Common myeloid progenitor, CD34-positive (primary cell): ENCODE measurements at regions not wholly inside any gene's neighbourhood (a gene's known extent, or its start where the extent isn't known, plus 50 kb on each side); places are given as distances from the start of the nearest gene placed in this dataset.

ENCODE experiments used
- CTCF ChIA-PET: fragments of 350-600 bp; sonication (Branson Sonifier 250); formaldehyde crosslinking; loops from one replicate; lab custom pipeline; 2021; ENCODE audit warnings: antibody characterized with exemption; lab: Charles Lee
- POLR2A ChIA-PET: fragments of 350-600 bp; sonication (Branson Sonifier 250); formaldehyde crosslinking; loops from one replicate; lab custom pipeline; 2021; ENCODE audit warnings: antibody characterized with exemption; lab: Charles Lee
- DNase-seq, 3 donors: peaks; one replicate each; pipeline versions ENCODE4 v3.0.0 to v3.0.0-alpha.2; 2013
- H3K27ac ChIP-seq, 2 experiments: 1 replicate in 1 of 2; 2 replicates in 1 of 2; pipeline ENCODE4 v1.7.0; 2013; ENCODE audit warnings: inconsistent platforms in 2 of 2, low read length in 2 of 2, mild to moderate bottlenecking in 2 of 2, low read depth in 1 of 2, moderate library complexity in 1 of 2; ENCODE audit not compliant: severe bottlenecking in 2 of 2, insufficient read depth in 1 of 2, poor library complexity in 1 of 2
- H3K27me3 ChIP-seq, 5 experiments: replicated peaks in 2 of 5; 1 replicate in 3 of 5; 2 replicates in 2 of 5; pipeline versions ENCODE4 v1.6.1 to v1.7.0; 2013; ENCODE audit warnings: low read length in 4 of 5, mild to moderate bottlenecking in 2 of 5, moderate library complexity in 2 of 5, inconsistent platforms in 1 of 5; ENCODE audit not compliant: insufficient read depth in 5 of 5, control insufficient read depth in 4 of 5
- H3K36me3 ChIP-seq, 4 experiments: 1 replicate in 2 of 4; 2 replicates in 2 of 4; pipeline versions ENCODE4 v1.6.1 to v1.7.0; 2013; ENCODE audit warnings: low read length in 3 of 4, control low read depth in 1 of 4, mild to moderate bottlenecking in 1 of 4; ENCODE audit not compliant: control insufficient read depth in 4 of 4, insufficient read depth in 4 of 4
- H3K4me1 ChIP-seq, 4 experiments: 1 replicate in 3 of 4; 2 replicates in 1 of 4; pipeline versions ENCODE4 v1.6.1 to v1.7.1; 2013; ENCODE audit warnings: low read length in 3 of 4, mild to moderate bottlenecking in 3 of 4, control low read depth in 1 of 4, inconsistent platforms in 1 of 4, moderate library complexity in 1 of 4; ENCODE audit not compliant: control insufficient read depth in 4 of 4, insufficient read depth in 4 of 4; ENCODE audit errors: control extremely low read depth in 1 of 4
- H3K4me3 ChIP-seq, 7 experiments: 1 replicate in 4 of 7; 2 replicates in 3 of 7; pipeline versions ENCODE4 v1.5.1 to v1.7.0; 2013; ENCODE audit warnings: mild to moderate bottlenecking in 7 of 7, low read length in 6 of 7, moderate library complexity in 6 of 7, inconsistent platforms in 2 of 7, low read depth in 2 of 7, control low read depth in 1 of 7; ENCODE audit not compliant: insufficient read depth in 4 of 7, control insufficient read depth in 1 of 7; ENCODE audit errors: extremely low read depth in 1 of 7
- H3K9me3 ChIP-seq, 5 experiments: 1 replicate in 4 of 5; 2 replicates in 1 of 5; pipeline versions ENCODE4 v1.6.1 to v1.7.1; 2013; ENCODE audit warnings: low read length in 4 of 5, mild to moderate bottlenecking in 2 of 5, inconsistent platforms in 1 of 5, low read depth in 1 of 5, moderate library complexity in 1 of 5; ENCODE audit not compliant: control insufficient read depth in 4 of 5, insufficient read depth in 2 of 5; ENCODE audit errors: control extremely low read depth in 1 of 5
- WGBS: methylation state at CpG from one replicate; pipeline ENCODE4 v1.1.5; 2013; ENCODE audit not compliant: insufficient coverage; 5-methylcytosine and 5-hydroxymethylcytosine counted together

DNA sequence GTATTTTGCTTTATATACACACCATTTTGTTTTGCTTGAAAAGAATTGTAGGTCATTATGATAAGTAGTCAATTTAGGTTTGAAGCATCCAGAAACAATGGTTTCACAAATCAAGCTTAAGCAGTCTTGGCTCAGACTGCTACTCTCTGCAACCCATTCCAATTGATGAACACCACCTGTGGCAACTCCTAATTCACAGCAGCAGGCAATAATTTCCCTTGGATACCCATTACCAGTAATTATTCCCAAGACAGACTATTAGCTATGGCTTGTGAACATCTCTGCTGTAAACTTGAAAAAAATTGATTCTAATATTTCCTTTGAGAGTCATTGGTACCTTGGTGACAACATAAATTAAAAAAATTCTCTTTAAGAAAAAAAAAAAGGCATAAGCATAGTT, 299.3 kb upstream of the SLITRK6 start:
- Histone ChIP-seq H3K36me3 (no peaks in the 10 kb centered on the region), H3K27me3 (no peaks in the 10 kb centered on the region), H3K9me3 (no peaks in the 10 kb centered on the region), H3K27ac (no peak overlapping the region), H3K4me1 (no peaks in the 10 kb centered on the region), H3K4me3 (no peak overlapping the region)
- ChIA-PET CTCF (no interaction called here), POLR2A (no interaction called here)
- DNase-seq = no peak

DNA sequence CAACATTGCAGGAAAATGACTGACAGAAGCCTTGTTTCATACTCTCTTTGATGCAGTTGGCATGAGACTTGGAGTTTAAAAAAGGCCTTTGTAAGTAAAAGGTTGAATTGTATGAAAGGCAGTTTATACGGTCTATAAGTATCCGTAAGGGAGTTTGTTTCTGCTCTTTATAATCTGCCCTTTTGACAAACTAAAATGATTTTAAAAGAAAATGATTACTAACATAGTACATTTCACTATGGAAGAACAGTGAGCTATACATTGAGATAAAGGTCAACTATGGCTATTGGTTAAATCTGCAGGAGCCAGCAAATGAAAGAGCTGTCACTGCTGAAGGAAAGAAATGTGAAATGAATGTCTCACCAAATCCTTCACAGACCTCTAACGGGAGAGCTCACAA, 296.1 kb upstream of the SLITRK6 start:
- H3K9me3 ChIP-seq = no peaks in the 10 kb centered on the region
- CTCF ChIA-PET = no interaction called here
- H3K4me3 ChIP-seq = no peak overlapping the region
- DNase-seq = no peak
- no peaks in the 10 kb centered on the region for H3K27me3 ChIP-seq
- H3K27ac ChIP-seq = no peak overlapping the region
- 100% methylated on average over 1 of the region's 3 CpGs for WGBS
- no peaks in the 10 kb centered on the region for H3K36me3 ChIP-seq
- POLR2A ChIA-PET = no interaction called here
- H3K4me1 ChIP-seq = no peaks in the 10 kb centered on the region

GRCh38 chr13:86090181-86090580, 291.0 kb upstream of the SLITRK6 start:
- CTCF ChIA-PET = no interaction called here
- H3K27me3 ChIP-seq = no peaks in the 10 kb centered on the region
- DNase-seq = no peak
- H3K9me3 ChIP-seq = no peaks in the 10 kb centered on the region
- no peaks in the 10 kb centered on the region for H3K36me3 ChIP-seq
- H3K4me3 ChIP-seq = no peak overlapping the region
- no peak overlapping the region for H3K27ac ChIP-seq
- POLR2A ChIA-PET = no interaction called here
- no peaks in the 10 kb centered on the region for H3K4me1 ChIP-seq
- WGBS = 100% methylated on average over 1 of the region's 2 CpGs

DNA sequence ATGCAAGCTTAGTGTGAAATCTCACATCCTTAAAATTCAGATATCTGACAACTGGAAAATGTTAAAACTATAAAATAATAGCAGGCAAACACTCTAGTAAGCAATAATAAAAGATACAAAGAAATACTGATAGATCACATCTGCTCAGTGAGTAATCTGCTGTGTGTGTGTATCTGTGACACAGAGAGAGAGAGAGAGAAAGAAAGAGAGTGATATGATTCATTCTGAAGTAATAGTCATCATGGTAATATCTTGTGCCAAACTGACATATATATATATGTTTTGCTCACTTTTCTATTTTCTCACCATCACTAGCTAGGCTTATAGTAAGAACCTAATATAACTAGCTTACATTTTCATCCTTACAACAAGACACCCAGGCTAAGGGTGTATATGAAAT, 288.0 kb upstream of the SLITRK6 start:
- no peaks in the 10 kb centered on the region for H3K27me3 ChIP-seq
- no peak overlapping the region for H3K4me3 ChIP-seq
- H3K27ac ChIP-seq = no peak overlapping the region
- ChIA-PET CTCF (no interaction called here), POLR2A (no interaction called here)
- H3K9me3 ChIP-seq = no peaks in the 10 kb centered on the region
- H3K36me3 ChIP-seq = no peaks in the 10 kb centered on the region
- DNase-seq = no peak
- H3K4me1 ChIP-seq = no peaks in the 10 kb centered on the region

DNA sequence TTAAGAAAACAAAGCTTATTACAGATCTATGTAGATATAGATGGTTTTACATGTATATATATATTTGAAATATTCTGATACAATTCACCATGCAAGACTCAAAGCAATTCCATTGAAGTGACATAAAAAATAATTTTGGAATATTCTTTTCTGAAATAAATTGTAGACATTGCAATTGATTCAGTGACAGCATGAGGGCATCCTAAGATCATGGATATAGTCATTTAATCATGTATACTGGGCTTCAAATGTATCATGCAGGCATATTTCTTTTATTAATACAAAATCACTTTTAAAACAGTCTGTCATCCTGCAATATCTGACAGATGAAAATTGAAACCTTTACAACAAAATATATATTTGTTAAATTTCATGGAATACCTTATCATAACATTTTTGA, 286.7 kb upstream of the SLITRK6 start:
- no peaks in the 10 kb centered on the region for H3K4me1 ChIP-seq
- CTCF ChIA-PET = no interaction called here
- POLR2A ChIA-PET = no interaction called here
- no peaks in the 10 kb centered on the region for H3K36me3 ChIP-seq
- no peak for DNase-seq
- H3K27me3 ChIP-seq = no peaks in the 10 kb centered on the region
- H3K27ac ChIP-seq = no peak overlapping the region
- H3K9me3 ChIP-seq = no peaks in the 10 kb centered on the region
- no peak overlapping the region for H3K4me3 ChIP-seq

DNA sequence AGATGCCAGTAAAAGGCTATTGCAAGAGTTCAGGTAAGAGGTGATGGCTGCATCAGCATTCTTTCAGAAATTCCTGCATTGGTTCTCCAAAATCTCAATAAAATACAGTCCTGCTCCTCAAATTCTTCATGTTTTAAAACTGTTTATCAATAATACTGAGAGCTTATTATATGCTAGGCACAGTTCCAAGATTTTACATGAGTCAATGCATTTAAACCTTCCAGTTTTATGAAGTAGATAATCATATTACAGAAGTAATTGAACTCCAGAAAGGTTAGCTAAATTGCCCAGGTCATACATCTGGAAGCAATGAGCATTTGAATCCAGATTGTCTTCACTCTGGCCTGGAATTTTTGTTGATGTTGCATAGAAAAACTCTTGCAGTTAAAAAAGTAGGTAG, 282.9 kb upstream of the SLITRK6 start:
- CTCF ChIA-PET = no interaction called here
- no peaks in the 10 kb centered on the region for H3K36me3 ChIP-seq
- no peaks in the 10 kb centered on the region for H3K27me3 ChIP-seq
- POLR2A ChIA-PET = no interaction called here
- DNase-seq = no peak
- no peak overlapping the region for H3K4me3 ChIP-seq
- no peaks in the 10 kb centered on the region for H3K9me3 ChIP-seq
- H3K27ac ChIP-seq = no peak overlapping the region
- H3K4me1 ChIP-seq = no peaks in the 10 kb centered on the region

DNA sequence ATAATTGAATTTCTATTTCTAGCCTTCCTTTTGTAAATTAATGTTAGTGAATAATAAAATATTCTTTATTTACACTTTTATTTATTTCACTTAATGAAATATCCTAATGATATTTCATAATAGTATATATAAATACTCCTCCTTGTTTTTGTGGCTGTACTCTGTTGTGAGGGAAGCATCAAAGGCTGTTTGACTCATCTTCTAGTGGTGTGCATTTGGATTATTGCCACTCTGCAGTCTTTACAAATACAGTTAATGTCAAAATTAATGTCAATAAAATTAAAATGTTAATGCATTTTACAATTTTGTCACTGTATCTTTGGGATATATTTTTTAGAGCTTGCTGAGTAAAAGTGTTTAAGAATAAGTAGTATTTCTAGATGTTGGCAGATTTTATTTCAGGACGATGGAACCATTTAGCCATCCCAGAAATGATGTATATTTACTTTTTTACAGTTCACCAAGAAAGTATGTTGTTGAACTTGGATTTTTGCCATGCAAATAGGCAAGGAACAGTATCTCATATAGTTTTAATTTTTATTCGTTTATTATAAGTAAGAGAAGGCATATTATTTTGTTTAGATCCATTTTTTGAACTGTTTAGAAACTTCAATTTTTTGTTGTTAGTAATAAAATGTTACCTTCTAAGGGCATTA, 281.2 kb upstream of the SLITRK6 start:
- POLR2A ChIA-PET = no interaction called here
- Histone ChIP-seq H3K4me3 (no peak overlapping the region), H3K9me3 (no peaks in the 10 kb centered on the region), H3K36me3 (no peaks in the 10 kb centered on the region), H3K27ac (no peak overlapping the region), H3K27me3 (no peaks in the 10 kb centered on the region), H3K4me1 (no peaks in the 10 kb centered on the region)
- no peak for DNase-seq
- no CpG with 5 or more reads among the region's 2 CpGs for WGBS
- CTCF ChIA-PET = no interaction called here
